Type B pancreatic cell (in vitro differentiated cells): ENCODE measurements at regions not wholly inside any gene's neighbourhood (a gene's known extent, or its start where the extent isn't known, plus 50 kb on each side); places are given as distances from the start of the nearest gene placed in this dataset.

Experiments
- DNase-seq: peaks from one replicate; pipeline ENCODE4 v3.0.0; 2021; ENCODE audit warnings: mixed read lengths; ENCODE audit not compliant: unreplicated experiment; ENCODE audit errors: extremely low spot score
- H3K27ac Mint-ChIP-seq: 2 replicates; pipeline ENCODE4 v1.8.0; 2021; ENCODE audit warnings: mild to moderate bottlenecking, mixed read lengths
- H3K27me3 Mint-ChIP-seq: 2 replicates; pipeline ENCODE4 v1.8.0; 2021; ENCODE audit warnings: mixed read lengths
- H3K36me3 Mint-ChIP-seq: 2 replicates; pipeline ENCODE4 v1.8.0; 2021; ENCODE audit warnings: mixed read lengths
- H3K4me1 Mint-ChIP-seq: one replicate; pipeline ENCODE4 v1.8.0; 2021; ENCODE audit warnings: mixed read lengths; ENCODE audit not compliant: unreplicated experiment
- H3K4me3 Mint-ChIP-seq: 2 replicates; pipeline ENCODE4 v1.8.0; 2021; ENCODE audit warnings: mild to moderate bottlenecking, mixed read lengths
- H3K9me3 Mint-ChIP-seq: 2 replicates; pipeline ENCODE4 v1.8.0; 2021; ENCODE audit warnings: mixed read lengths
- TF ChIP-seq, protein P1 (sequence below): fragments of 200-600 bp; sonication (generic); conservative IDR thresholded peaks from 2 replicates; pipeline ENCODE4 v1.5.0; 2021; ENCODE audit warnings: antibody characterized with exemption, mild to moderate bottlenecking

GRCh38 chr11:104764710-104765045 lies 133.6 kb downstream of the CASP12 start:
- peaks cover 5% of the 10 kb centered on the region for H3K9me3 Mint-ChIP-seq
- TF ChIP-seq, protein P1, sequence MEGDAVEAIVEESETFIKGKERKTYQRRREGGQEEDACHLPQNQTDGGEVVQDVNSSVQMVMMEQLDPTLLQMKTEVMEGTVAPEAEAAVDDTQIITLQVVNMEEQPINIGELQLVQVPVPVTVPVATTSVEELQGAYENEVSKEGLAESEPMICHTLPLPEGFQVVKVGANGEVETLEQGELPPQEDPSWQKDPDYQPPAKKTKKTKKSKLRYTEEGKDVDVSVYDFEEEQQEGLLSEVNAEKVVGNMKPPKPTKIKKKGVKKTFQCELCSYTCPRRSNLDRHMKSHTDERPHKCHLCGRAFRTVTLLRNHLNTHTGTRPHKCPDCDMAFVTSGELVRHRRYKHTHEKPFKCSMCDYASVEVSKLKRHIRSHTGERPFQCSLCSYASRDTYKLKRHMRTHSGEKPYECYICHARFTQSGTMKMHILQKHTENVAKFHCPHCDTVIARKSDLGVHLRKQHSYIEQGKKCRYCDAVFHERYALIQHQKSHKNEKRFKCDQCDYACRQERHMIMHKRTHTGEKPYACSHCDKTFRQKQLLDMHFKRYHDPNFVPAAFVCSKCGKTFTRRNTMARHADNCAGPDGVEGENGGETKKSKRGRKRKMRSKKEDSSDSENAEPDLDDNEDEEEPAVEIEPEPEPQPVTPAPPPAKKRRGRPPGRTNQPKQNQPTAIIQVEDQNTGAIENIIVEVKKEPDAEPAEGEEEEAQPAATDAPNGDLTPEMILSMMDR: no peak
- H3K27ac Mint-ChIP-seq: no peak overlapping the region

GRCh38 chr11:104763930-104764709 lies 134.1 kb downstream of the CASP12 start:
- Mint-ChIP-seq H3K27me3 (no peaks in the 10 kb centered on the region), H3K4me1 (peaks cover 3% of the 10 kb centered on the region), H3K27ac (no peak overlapping the region), H3K4me3 (no peak overlapping the region), H3K36me3 (no peaks in the 10 kb centered on the region), H3K9me3 (peaks cover 3% of the 10 kb centered on the region)
- TF ChIP-seq, protein P1: no peak
- no peak for DNase-seq

More at GRCh38 chr11:104764710-104765045, 133.6 kb downstream of the CASP12 start:
- Mint-ChIP-seq H3K36me3 (no peaks in the 10 kb centered on the region), H3K4me3 (no peak overlapping the region), H3K27me3 (no peaks in the 10 kb centered on the region), H3K4me1 (peaks cover 3% of the 10 kb centered on the region)
- no peak for DNase-seq

DNA sequence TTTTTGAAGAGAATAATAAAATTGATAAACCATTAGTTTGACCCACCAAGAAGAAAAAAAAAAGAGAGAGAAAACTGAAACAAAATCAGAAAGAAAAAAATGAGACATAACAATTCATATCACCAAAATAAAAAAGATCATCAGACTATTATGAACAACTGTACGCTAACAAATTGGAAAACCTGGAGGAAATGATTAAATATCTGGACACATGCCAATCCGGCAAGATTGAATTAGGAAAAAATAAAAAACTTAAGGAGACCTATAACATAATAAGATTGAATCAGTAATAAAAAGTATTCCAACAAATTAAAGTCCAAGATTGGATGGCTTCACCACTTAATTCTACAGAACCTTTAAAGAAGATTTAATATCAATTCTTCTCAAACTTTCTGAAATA lies 136.7 kb downstream of the CASP12 start:
- Mint-ChIP-seq H3K4me1 (peaks cover 7% of the 10 kb centered on the region), H3K27ac (no peak overlapping the region), H3K4me3 (no peak overlapping the region), H3K27me3 (no peaks in the 10 kb centered on the region), H3K36me3 (no peaks in the 10 kb centered on the region), H3K9me3 (no peaks in the 10 kb centered on the region)
- no peak for DNase-seq
- TF ChIP-seq, protein P1: no peak

GRCh38 chr11:104759464-104759863 lies 138.8 kb downstream of the CASP12 start:
- no peaks in the 10 kb centered on the region for H3K36me3 Mint-ChIP-seq
- TF ChIP-seq, protein P1: no peak
- DNase-seq: no peak

GRCh38 chr11:104738918-104739317 lies 159.3 kb downstream of the CASP12 start:
- TF ChIP-seq, protein P1: no peak
- Mint-ChIP-seq H3K36me3 (no peaks in the 10 kb centered on the region), H3K4me1 (no peaks in the 10 kb centered on the region), H3K4me3 (no peak overlapping the region), H3K9me3 (peaks cover 11% of the 10 kb centered on the region), H3K27me3 (no peaks in the 10 kb centered on the region), H3K27ac (no peak overlapping the region)
- DNase-seq: no peak

More at GRCh38 chr11:104759464-104759863, 138.8 kb downstream of the CASP12 start:
- H3K27me3 Mint-ChIP-seq: no peaks in the 10 kb centered on the region
- no peak overlapping the region for H3K27ac Mint-ChIP-seq
- no peak overlapping the region for H3K4me3 Mint-ChIP-seq
- H3K9me3 Mint-ChIP-seq: no peaks in the 10 kb centered on the region
- H3K4me1 Mint-ChIP-seq: peaks cover 4% of the 10 kb centered on the region
